Neural cell (in vitro differentiated cells): ENCODE measurements at regions not wholly inside any gene's neighbourhood (a gene's known extent, or its start where the extent isn't known, plus 50 kb on each side); places are given as distances from the start of the nearest gene placed in this dataset.

Source experiments
- H2AFZ ChIP-seq: fragments of 200-600, 300-800 bp; sonication (generic), shearing (Covaris generic); 2 replicates; pipeline ENCODE4 v1.6.0; 2014; ENCODE audit warnings: low read depth, mild to moderate bottlenecking, antibody characterized with exemption, low read length, moderate library complexity
- H3F3A ChIP-seq: fragments of 200-600 bp; shearing (Covaris generic); 2 replicates; pipeline ENCODE4 v1.6.1; 2016; ENCODE audit warnings: mild to moderate bottlenecking, moderate library complexity, mixed read lengths, antibody characterized with exemption, low read length; ENCODE audit not compliant: insufficient read depth, poor library complexity, severe bottlenecking
- H3K27ac ChIP-seq: fragments of 200-600, 300-800 bp; sonication (generic), shearing (Covaris generic); 2 replicates; pipeline ENCODE4 v1.5.1; 2014; ENCODE audit warnings: mild to moderate bottlenecking, low read length, moderate library complexity
- H3K27me3 ChIP-seq: fragments of 300-800, 200-600 bp; sonication (generic), shearing (Covaris generic); 2 replicates; pipeline ENCODE4 v1.6.0; 2014; ENCODE audit warnings: mild to moderate bottlenecking, low read depth, low read length, moderate library complexity; ENCODE audit not compliant: insufficient read depth
- H3K36me3 ChIP-seq: fragments of 300-800, 200-600 bp; sonication (generic), shearing (Covaris generic); 2 replicates; pipeline ENCODE4 v1.5.1; 2014; ENCODE audit warnings: mild to moderate bottlenecking, antibody characterized with exemption, low read length, moderate library complexity; ENCODE audit not compliant: insufficient read depth
- H3K4me2 ChIP-seq: fragments of 300-800, 200-600 bp; sonication (generic), shearing (Covaris generic); 2 replicates; pipeline ENCODE4 v1.6.0; 2014; ENCODE audit warnings: mild to moderate bottlenecking, low read length
- H3K4me3 ChIP-seq: fragments of 300-800, 200-600 bp; sonication (generic), shearing (Covaris generic); 2 replicates; pipeline ENCODE4 v1.5.1; 2014; ENCODE audit warnings: mild to moderate bottlenecking, low read length, moderate library complexity
- H3K79me2 ChIP-seq: fragments of 200-600 bp; shearing (Covaris generic); replicated peaks from 2 replicates; pipeline ENCODE4 v1.6.0; 2014; ENCODE audit warnings: mild to moderate bottlenecking, low read length, moderate library complexity; ENCODE audit not compliant: insufficient read depth
- H3K9ac ChIP-seq: fragments of 300-800, 200-600 bp; sonication (generic), shearing (Covaris generic); 2 replicates; pipeline ENCODE4 v1.6.1; 2016; ENCODE audit warnings: mild to moderate bottlenecking, low read length, mixed read lengths
- H3K9me2 ChIP-seq: fragments of 200-600 bp; shearing (Covaris generic); 2 replicates; pipeline ENCODE4 v1.6.1; 2016; ENCODE audit warnings: mild to moderate bottlenecking, low read length, mixed read lengths; ENCODE audit not compliant: insufficient read depth
- H3K9me3 ChIP-seq: fragments of 200-600, 300-800 bp; sonication (generic), shearing (Covaris generic); 2 replicates; pipeline ENCODE4 v1.6.1; 2016; ENCODE audit warnings: mild to moderate bottlenecking, mixed run types, low read length, moderate library complexity, mixed read lengths
- H4K20me1 ChIP-seq: fragments of 200-600 bp; shearing (Covaris generic); 2 replicates; pipeline ENCODE4 v1.6.1; 2016; ENCODE audit warnings: mild to moderate bottlenecking, mixed run types; ENCODE audit not compliant: insufficient read depth
- CTCF ChIP-seq: fragments of 450-650 bp; IDR thresholded peaks from 2 replicates; pipeline ENCODE4 v1.5.1; 2014; ENCODE audit warnings: antibody characterized with exemption, mild to moderate bottlenecking, moderate library complexity; ENCODE audit not compliant: poor library complexity, severe bottlenecking
- EP300 ChIP-seq: fragments of 450-650 bp; conservative IDR thresholded peaks from 2 replicates; pipeline ENCODE4 v1.6.1; 2014; ENCODE audit warnings: antibody characterized with exemption, mild to moderate bottlenecking, moderate library complexity; ENCODE audit not compliant: poor library complexity, severe bottlenecking
- EZH2 ChIP-seq: fragments of 200-600, 300-800 bp; shearing (Covaris generic), sonication (generic); IDR thresholded peaks from 2 replicates; pipeline ENCODE4 v1.6.1; 2014; ENCODE audit warnings: antibody characterized with exemption, low read length, borderline replicate concordance, mild to moderate bottlenecking; ENCODE audit not compliant: insufficient read depth, poor library complexity, severe bottlenecking
- MXI1 ChIP-seq: fragments of 450-650 bp; conservative IDR thresholded peaks from 2 replicates; pipeline ENCODE4 v1.6.1; 2014; ENCODE audit warnings: antibody characterized with exemption, mild to moderate bottlenecking; ENCODE audit not compliant: poor library complexity, severe bottlenecking
- POLR2AphosphoS5 ChIP-seq: IDR thresholded peaks from 2 replicates; pipeline ENCODE4 v1.6.1; 2012
- RAD21 ChIP-seq: fragments of 450-650 bp; conservative IDR thresholded peaks from 2 replicates; pipeline ENCODE4 v1.6.1; 2014; ENCODE audit warnings: antibody characterized with exemption, mild to moderate bottlenecking, moderate library complexity
- REST ChIP-seq: IDR thresholded peaks from 2 replicates; pipeline ENCODE4 v1.6.1; 2012; ENCODE audit warnings: borderline replicate concordance
- SMC3 ChIP-seq: fragments of 450-650 bp; conservative IDR thresholded peaks from 2 replicates; pipeline ENCODE4 v1.6.1; 2014; ENCODE audit warnings: antibody characterized with exemption, mild to moderate bottlenecking, moderate library complexity; ENCODE audit not compliant: poor library complexity
- TAF1 ChIP-seq: IDR thresholded peaks from 2 replicates; pipeline ENCODE4 v1.6.1; 2012; ENCODE audit warnings: low read depth

GRCh38 chr16:74078511-74079231, 217.9 kb upstream of the PSMD7 start:
- H3K9me2 ChIP-seq, result no peaks in the 10 kb centered on the region
- H3K4me3 ChIP-seq, result no peak overlapping the region
- H3K9ac ChIP-seq, result no peak overlapping the region
- no peaks in the 10 kb centered on the region for H3K36me3 ChIP-seq
- no peak for TF ChIP-seq RAD21
- no peak for TF ChIP-seq MXI1
- H4K20me1 ChIP-seq, result no peaks in the 10 kb centered on the region
- H3K4me2 ChIP-seq, result no peak overlapping the region
- H3K79me2 ChIP-seq, result no peaks in the 10 kb centered on the region
- no peaks in the 10 kb centered on the region for H3K9me3 ChIP-seq
- H3K27ac ChIP-seq, result no peak overlapping the region
- no peaks in the 10 kb centered on the region for H3K27me3 ChIP-seq
- H3F3A ChIP-seq, result no peaks in the 10 kb centered on the region
- H2AFZ ChIP-seq, result no peak overlapping the region

- no peak overlapping the region for H2AFZ ChIP-seq
- H4K20me1 ChIP-seq, result no peaks in the 10 kb centered on the region
- H3K9ac ChIP-seq, result no peak overlapping the region
- no peak overlapping the region for H3K4me3 ChIP-seq
- H3K9me2 ChIP-seq, result no peaks in the 10 kb centered on the region
- no peaks in the 10 kb centered on the region for H3K27me3 ChIP-seq
- no peaks in the 10 kb centered on the region for H3K9me3 ChIP-seq
- H3K36me3 ChIP-seq, result no peaks in the 10 kb centered on the region
- H3K27ac ChIP-seq, result no peak overlapping the region
- no peaks in the 10 kb centered on the region for H3F3A ChIP-seq
- H3K4me2 ChIP-seq, result no peak overlapping the region
- no peaks in the 10 kb centered on the region for H3K79me2 ChIP-seq
- TF ChIP-seq TAF1, result no peak
- no peak for TF ChIP-seq EP300
- no peak for TF ChIP-seq CTCF
- no peak for TF ChIP-seq MXI1
- TF ChIP-seq RAD21, result no peak
- TF ChIP-seq EZH2, result no peak
- TF ChIP-seq SMC3, result no peak
- TF ChIP-seq REST, result no peak
- TF ChIP-seq POLR2AphosphoS5, result no peak
Observed at GRCh38 chr16:74076568-74076967, 220.0 kb upstream of the PSMD7 start.

GRCh38 chr16:74075393-74075792, 221.2 kb upstream of the PSMD7 start:
- Histone ChIP-seq H3K79me2 (no peaks in the 10 kb centered on the region), H3K36me3 (no peaks in the 10 kb centered on the region), H3K9ac (no peak overlapping the region), H3K4me3 (no peak overlapping the region), H2AFZ (no peak overlapping the region), H3K4me2 (no peak overlapping the region), H3F3A (no peaks in the 10 kb centered on the region), H3K9me3 (no peaks in the 10 kb centered on the region), H3K27ac (no peak overlapping the region), H4K20me1 (no peaks in the 10 kb centered on the region), H3K9me2 (no peaks in the 10 kb centered on the region), H3K27me3 (no peaks in the 10 kb centered on the region)
- TF ChIP-seq MXI1, result no peak
- no peak for TF ChIP-seq REST
- TF ChIP-seq CTCF, result no peak
- no peak for TF ChIP-seq SMC3
- no peak for TF ChIP-seq POLR2AphosphoS5
- no peak for TF ChIP-seq EP300
- no peak for TF ChIP-seq EZH2
- no peak for TF ChIP-seq TAF1
- no peak for TF ChIP-seq RAD21
